IMR-90 (cell line): ENCODE measurements at regions not wholly inside any gene's neighbourhood (a gene's known extent, or its start where the extent isn't known, plus 50 kb on each side); places are given as distances from the start of the nearest gene placed in this dataset.

Source experiments
- ATAC-seq: fragments of 200-7000 bp; cut with Tn5 transposase; 2 replicates; pipeline ENCODE4 v1.9.1; 2020; ENCODE audit warnings: low read depth, mild to moderate bottlenecking, moderate library complexity
- BruUV-seq: library from RNA; stranded (reverse); fragments of 400-500 nt; replicated peaks from 2 replicates; lab custom pipeline; 2021; lab: Mats Ljungman, UMichigan
- CTCF ChIA-PET: fragments of 300-600 bp; formaldehyde crosslinking; extraction: SDS; loops from one replicate; lab custom pipeline; 2021; ENCODE audit warnings: antibody characterized with exemption; lab: Yijun Ruan, JAX
- POLR2A ChIA-PET: fragments of 300-600 bp; sonication (Branson Sonifier 250); formaldehyde crosslinking; loops from one replicate; lab custom pipeline; 2022; ENCODE audit warnings: antibody characterized with exemption; ENCODE audit not compliant: unreplicated experiment; lab: Charles Lee
- DNase-seq: peaks from one replicate; pipeline ENCODE4 v3.0.0; 2013
- H2AFZ ChIP-seq: replicated peaks from 2 replicates; pipeline ENCODE3; 2013; ENCODE audit warnings: low read length, mild to moderate bottlenecking; ENCODE audit not compliant: poor library complexity
- H2AK5ac ChIP-seq: 2 replicates; pipeline ENCODE4 v1.6.1; 2013; ENCODE audit warnings: low read depth, low read length, inconsistent platforms
- H2AK9ac ChIP-seq: replicated peaks from 2 replicates; pipeline ENCODE3; 2013; ENCODE audit warnings: mild to moderate bottlenecking, low read depth, low read length, moderate library complexity; ENCODE audit not compliant: poor library complexity
- H2BK120ac ChIP-seq: 2 replicates; pipeline ENCODE4 v1.6.1; 2013; ENCODE audit warnings: low read depth, low read length, inconsistent platforms
- H2BK15ac ChIP-seq: 3 replicates; pipeline ENCODE4 v1.6.1; 2013; ENCODE audit warnings: low read depth, low read length, inconsistent platforms
- H2BK20ac ChIP-seq: 2 replicates; pipeline ENCODE4 v1.6.1; 2013; ENCODE audit warnings: low read depth, mild to moderate bottlenecking, inconsistent platforms, low read length, moderate library complexity
- H2BK5ac ChIP-seq: 2 replicates; pipeline ENCODE4 v1.6.1; 2013; ENCODE audit warnings: mild to moderate bottlenecking, low read depth, low read length, inconsistent platforms; ENCODE audit not compliant: poor library complexity, severe bottlenecking
- H3K14ac ChIP-seq: replicated peaks from 2 replicates; pipeline ENCODE4 v1.6.1; 2013; ENCODE audit warnings: low read depth, low read length, inconsistent platforms
- H3K18ac ChIP-seq: 2 replicates; pipeline ENCODE4 v1.6.1; 2013; ENCODE audit warnings: low read depth, low read length, control low read depth
- H3K23ac ChIP-seq: 2 replicates; pipeline ENCODE4 v1.6.1; 2013; ENCODE audit warnings: low read depth, low read length, inconsistent platforms
- H3K27ac ChIP-seq: 2 replicates; pipeline ENCODE4 v1.5.1; 2013; ENCODE audit warnings: mild to moderate bottlenecking, control low read depth, low read length; ENCODE audit not compliant: insufficient read depth
- H3K27me3 ChIP-seq: 2 replicates; pipeline ENCODE4 v1.6.1; 2013; ENCODE audit warnings: low read length; ENCODE audit not compliant: control insufficient read depth, insufficient read depth
- H3K36me3 ChIP-seq: 2 replicates; pipeline ENCODE4 v1.6.1; 2013; ENCODE audit warnings: low read length, mixed read lengths; ENCODE audit not compliant: control insufficient read depth, insufficient read depth
- H3K4ac ChIP-seq: 2 replicates; pipeline ENCODE4 v1.6.1; 2013; ENCODE audit warnings: low read depth, low read length, inconsistent platforms
- H3K4me1 ChIP-seq: 2 replicates; pipeline ENCODE4 v1.6.1; 2013; ENCODE audit warnings: low read length, mixed read lengths; ENCODE audit not compliant: control insufficient read depth, insufficient read depth
- H3K4me2 ChIP-seq: 2 replicates; pipeline ENCODE4 v1.6.1; 2013; ENCODE audit warnings: low read depth, mild to moderate bottlenecking, control low read depth, low read length, moderate library complexity
- H3K4me3 ChIP-seq: 2 replicates; pipeline ENCODE4 v1.5.1; 2013; ENCODE audit warnings: low read depth, mild to moderate bottlenecking, control low read depth, low read length, moderate library complexity; ENCODE audit not compliant: insufficient read depth
- H3K56ac ChIP-seq: 2 replicates; pipeline ENCODE4 v1.6.1; 2013; ENCODE audit warnings: low read length, inconsistent platforms; ENCODE audit not compliant: insufficient read depth; ENCODE audit errors: extremely low read depth
- H3K79me1 ChIP-seq, 2 experiments: 2 replicates each; pipeline ENCODE4 v1.6.1; 2013; ENCODE audit warnings: low read length in 2 of 2, inconsistent platforms in 1 of 2, low read depth in 1 of 2
- H3K9ac ChIP-seq: 2 replicates; pipeline ENCODE4 v1.6.1; 2013; ENCODE audit warnings: low read depth, low read length, control low read depth
- H3K9me1 ChIP-seq: 2 replicates; pipeline ENCODE4 v1.6.1; 2013; ENCODE audit warnings: low read length, inconsistent platforms; ENCODE audit not compliant: insufficient read depth
- H3K9me3 ChIP-seq: 2 replicates; pipeline ENCODE4 v1.6.1; 2013; ENCODE audit warnings: low read length; ENCODE audit not compliant: control insufficient read depth, insufficient read depth
- H4K20me1 ChIP-seq: 2 replicates; pipeline ENCODE4 v1.6.1; 2013; ENCODE audit warnings: low read length, inconsistent platforms; ENCODE audit not compliant: insufficient read depth
- H4K5ac ChIP-seq: 2 replicates; pipeline ENCODE4 v1.6.1; 2013; ENCODE audit warnings: mild to moderate bottlenecking, low read depth, low read length, control low read depth
- H4K8ac ChIP-seq, 2 experiments: 2 replicates each; pipeline ENCODE4 v1.6.1; 2013; ENCODE audit warnings: low read depth in 2 of 2, low read length in 2 of 2, control low read depth in 1 of 2, inconsistent platforms in 1 of 2
- H4K91ac ChIP-seq: 2 replicates; pipeline ENCODE4 v1.6.1; 2013; ENCODE audit warnings: low read depth, low read length, inconsistent platforms; ENCODE audit not compliant: insufficient read depth
- CHD1 ChIP-seq: IDR thresholded peaks from 2 replicates; pipeline ENCODE4 v1.6.1; 2012; ENCODE audit warnings: low read depth, low read length, improper control_type of control experiment
- MAFK ChIP-seq: IDR thresholded peaks from 2 replicates; pipeline ENCODE4 v1.6.1; 2012; ENCODE audit warnings: low read depth, low read length, improper control_type of control experiment
- WGBS, 2 experiments: methylation state at CpG; one replicate each; pipeline versions ENCODE4 v1.1.5 to v1.1.7; 2013; ENCODE audit warnings: missing lambda C conversion rate in 2 of 2; ENCODE audit not compliant: insufficient read length in 1 of 2; ENCODE audit errors: extremely low coverage in 2 of 2; 5-methylcytosine and 5-hydroxymethylcytosine counted together
- dilution Hi-C: fragments of 300-500 bp; cut with HindIII; formaldehyde crosslinking; loops from one replicate; pipeline ENCODE4 v1.14.3; 2018; ENCODE audit warnings: low sequenced_read_pairs; ENCODE audit not compliant: unreplicated experiment
- in situ Hi-C: fragments of 300-500 bp; cut with MboI; formaldehyde crosslinking; loops from 3 replicates; pipeline ENCODE4 v1.14.3; 2019; ENCODE audit warnings: low sequenced_read_pairs, inconsistent platforms, mixed read lengths
- intact Hi-C: fragments of 100-400 bp; cut with micrococcal nuclease; formaldehyde crosslinking; loops from 2 replicates; pipeline ENCODE4 v1.10.0; 2022

DNA sequence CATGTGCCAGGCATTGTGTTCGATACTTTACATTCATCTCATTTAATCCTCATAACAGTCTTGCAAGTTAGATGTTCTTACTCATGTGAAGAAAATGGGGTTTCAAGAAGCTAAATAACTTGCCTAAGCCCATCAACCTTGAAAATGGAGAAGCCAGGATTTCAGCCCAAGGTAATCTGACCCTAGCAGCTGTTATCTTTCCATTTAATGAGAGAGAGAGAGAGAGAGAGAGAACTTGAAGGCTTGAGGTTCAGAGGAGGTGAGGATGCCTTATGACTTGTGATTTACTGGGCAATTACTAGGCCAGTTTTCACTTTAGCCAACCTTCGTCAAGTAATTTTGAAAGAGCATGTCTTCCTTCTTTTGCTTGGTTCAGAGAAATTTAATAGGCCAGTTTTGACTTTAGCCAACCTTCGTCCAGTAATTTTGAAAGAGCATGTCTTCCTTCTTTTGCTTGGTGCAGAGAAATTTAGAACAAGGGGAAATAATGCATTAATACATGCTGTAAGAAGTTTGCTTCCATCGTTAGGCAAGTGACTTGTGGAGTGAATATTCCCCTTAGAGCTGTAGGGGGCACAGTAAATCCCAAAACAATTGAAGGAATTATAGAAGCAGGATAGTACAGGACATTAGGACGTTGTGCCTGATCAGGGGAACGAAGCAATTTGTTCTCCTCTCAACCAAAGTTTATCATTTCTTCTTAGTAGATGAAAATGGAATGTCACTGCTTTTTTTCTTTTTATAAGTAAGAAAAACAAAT lies 143.0 kb upstream of the BMPER start:
- no peaks in the 10 kb centered on the region for H3K36me3 ChIP-seq
- no peak overlapping the region for H2AFZ ChIP-seq
- H3K4me3 ChIP-seq, result no peak overlapping the region
- H2BK5ac ChIP-seq, result no peak overlapping the region
- POLR2A ChIA-PET, result no interaction called here
- H3K4me1 ChIP-seq, result peaks cover 3% of the 10 kb centered on the region
- no peak overlapping the region for H2AK9ac ChIP-seq
- no peak for ATAC-seq
- CTCF ChIA-PET, result interaction anchor here (0.5 kb wide), 1 partner anchor 943 kb away, joined by 3 read pairs; no protein-coding TSS in a partner anchor
- H4K91ac ChIP-seq, result no peak overlapping the region
- no peak overlapping the region for H2AK5ac ChIP-seq
- intact Hi-C loops, result no loop called here
- H2BK120ac ChIP-seq, result no peak overlapping the region
- in situ Hi-C loops, result loop anchor here (10.0 kb wide), 1 partner anchor 132 kb away; no protein-coding TSS in a partner anchor
- H3K18ac ChIP-seq, result no peak overlapping the region
- H3K79me1 ChIP-seq, result no peaks in the 10 kb centered on the region
- no peaks in the 10 kb centered on the region for H4K20me1 ChIP-seq
- H2BK15ac ChIP-seq, result no peak overlapping the region
- H3K27me3 ChIP-seq, result no peaks in the 10 kb centered on the region
- no peak overlapping the region for H3K4me2 ChIP-seq
- no peaks in the 10 kb centered on the region for H3K9me1 ChIP-seq
- H3K23ac ChIP-seq, result no peak overlapping the region
- no peak overlapping the region for H4K8ac ChIP-seq
- no peak overlapping the region for H3K4ac ChIP-seq
- no peak overlapping the region for H3K9ac ChIP-seq
- dilution Hi-C loops, result no loop called here
- DNase-seq, result no peak
- WGBS, 2 experiments, result no CpG with 5 or more reads among the region's 6 CpGs
- no peak overlapping the region for H4K5ac ChIP-seq
- no peak overlapping the region for H3K14ac ChIP-seq
- H3K56ac ChIP-seq, result no peak overlapping the region
- no peaks in the 10 kb centered on the region for H3K9me3 ChIP-seq
- no peak overlapping the region for H2BK20ac ChIP-seq
- no peak for TF ChIP-seq MAFK
- no peak for TF ChIP-seq CHD1
- no TSS peak for BruUV-seq
- no peak overlapping the region for H3K27ac ChIP-seq
